Occipital lobe (tissue), 1 donor: ENCODE measurements at regions not wholly inside any gene's neighbourhood (a gene's known extent, or its start where the extent isn't known, plus 50 kb on each side); places are given as distances from the start of the nearest gene placed in this dataset.
"Not testable (repeated sequence)": the region's sequence is repeated elsewhere in the genome, so short reads cannot be mapped to it uniquely, and the experiment has no call there.

Experiments
- DNase-seq: peaks from one replicate; lab custom pipeline; 2025; lab: John Stamatoyannopoulos, UW

GRCh38 chr16:85220125-85220839 lies 108.0 kb upstream of the CIBAR2 start:
- DNase-seq: peak; percentile 74

GRCh38 chr16:85220964-85221731 lies 108.9 kb upstream of the CIBAR2 start:
- DNase-seq: no peak

- DNase-seq: no peak
Measured at GRCh38 chr16:85221771-85222154, 109.5 kb upstream of the CIBAR2 start.

- no peak for DNase-seq
Measured at GRCh38 chr16:85222155-85222863, 110.0 kb upstream of the CIBAR2 start.

- DNase-seq: no peak
Measured at GRCh38 chr16:85225257-85225656, 113.0 kb upstream of the CIBAR2 start.

GRCh38 chr16:85225721-85226120 lies 113.4 kb upstream of the CIBAR2 start:
- DNase-seq: no peak

- DNase-seq: no peak
Measured at GRCh38 chr16:85227084-85227945, 115.0 kb upstream of the CIBAR2 start.

- peak; percentile 18 for DNase-seq
Measured at GRCh38 chr16:85227946-85228862, 115.9 kb upstream of the CIBAR2 start.

- no peak for DNase-seq
Measured at GRCh38 chr16:85228970-85229430, 116.7 kb upstream of the CIBAR2 start.

GRCh38 chr16:85229869-85230462 lies 117.7 kb upstream of the CIBAR2 start:
- DNase-seq: no peak

- not testable (repeated sequence) for DNase-seq
Measured at GRCh38 chr16:85230764-85231383, 118.6 kb upstream of the CIBAR2 start.

GRCh38 chr16:85231959-85232358 lies 119.7 kb upstream of the CIBAR2 start:
- no peak for DNase-seq

- no peak for DNase-seq
Measured at GRCh38 chr16:85232369-85233142, 120.3 kb upstream of the CIBAR2 start.

- no peak for DNase-seq
Measured at GRCh38 chr16:85233516-85233915, 121.2 kb upstream of the CIBAR2 start.

GRCh38 chr16:85234310-85235204 lies 122.3 kb upstream of the CIBAR2 start:
- DNase-seq: no peak

- DNase-seq: no peak
Measured at GRCh38 chr16:85235991-85236817, 123.9 kb upstream of the CIBAR2 start.

GRCh38 chr16:85236818-85237150 lies 124.5 kb upstream of the CIBAR2 start:
- DNase-seq: no peak
